NCI-H345 treated with DMSO at 0.1 percent for 48 hours (cell line): ENCODE measurements at regions not wholly inside any gene's neighbourhood (a gene's known extent, or its start where the extent isn't known, plus 50 kb on each side); places are given as distances from the start of the nearest gene placed in this dataset.
"Not testable (repeated sequence)": the region's sequence is repeated elsewhere in the genome, so short reads cannot be mapped to it uniquely, and the experiment has no call there.

Experiments used
- DNase-seq: peaks from one replicate; lab custom pipeline; 2025; ENCODE audit not compliant: unreplicated experiment; lab: John Stamatoyannopoulos, UW

- no peak for DNase-seq
Observed at GRCh38 chr10:22158426-22158825, 59.4 kb downstream of the EBLN1 start.

GRCh38 chr10:22156750-22157149, 61.1 kb downstream of the EBLN1 start:
- DNase-seq = no peak

GRCh38 chr10:22152403-22152802, 65.4 kb downstream of the EBLN1 start:
- DNase-seq = no peak

- no peak for DNase-seq
Observed at GRCh38 chr10:22150842-22151241, 67.0 kb downstream of the EBLN1 start.

- no peak for DNase-seq
Observed at GRCh38 chr10:22148961-22149360, 68.9 kb downstream of the EBLN1 start.

- DNase-seq = not testable (repeated sequence)
Observed at GRCh38 chr10:22145873-22146272, 71.9 kb downstream of the EBLN1 start.

- no peak for DNase-seq
Observed at GRCh38 chr10:22137542-22137941, 80.3 kb downstream of the EBLN1 start.

GRCh38 chr10:22135591-22135990, 82.2 kb downstream of the EBLN1 start:
- DNase-seq = no peak

GRCh38 chr10:22133749-22134624, 83.8 kb downstream of the EBLN1 start:
- DNase-seq = no peak

GRCh38 chr10:22130824-22131223, 87.0 kb downstream of the EBLN1 start:
- DNase-seq = not testable (repeated sequence)

GRCh38 chr10:22129612-22130011, 88.2 kb downstream of the EBLN1 start:
- DNase-seq = not testable (repeated sequence)

GRCh38 chr10:22121181-22121580, 96.6 kb downstream of the EBLN1 start:
- not testable (repeated sequence) for DNase-seq

GRCh38 chr10:22120072-22120471, 97.7 kb downstream of the EBLN1 start:
- DNase-seq = not testable (repeated sequence)

- DNase-seq = not testable (repeated sequence)
Observed at GRCh38 chr10:22119575-22119974, 98.2 kb downstream of the EBLN1 start.

GRCh38 chr10:22111705-22112104, 106.1 kb downstream of the EBLN1 start:
- no peak for DNase-seq

- DNase-seq = no peak
Observed at GRCh38 chr10:22111260-22111659, 106.6 kb downstream of the EBLN1 start.

- DNase-seq = no peak
Observed at GRCh38 chr10:22110761-22111160, 107.1 kb downstream of the EBLN1 start.

GRCh38 chr10:22105270-22105669, 101.7 kb upstream of the DNAJC1 start:
- DNase-seq = no peak

- no peak for DNase-seq
Observed at GRCh38 chr10:22103701-22104470, 100.4 kb upstream of the DNAJC1 start.

GRCh38 chr10:22097696-22098095, 94.2 kb upstream of the DNAJC1 start:
- no peak for DNase-seq

- DNase-seq = not testable (repeated sequence)
Observed at GRCh38 chr10:22091260-22091659, 87.7 kb upstream of the DNAJC1 start.

- no peak for DNase-seq
Observed at GRCh38 chr10:22087402-22087738, 83.8 kb upstream of the DNAJC1 start.
